ENCODE measurements at regions not wholly inside any gene's neighbourhood (a gene's known extent, or its start where the extent isn't known, plus 50 kb on each side); places are given as distances from the start of the nearest gene placed in this dataset.

- ATAC-seq: no peak
- H3K4me1 ChIP-seq: no peaks in the 10 kb centered on the region
- H3K36me3 ChIP-seq: no peaks in the 10 kb centered on the region
- no peaks in the 10 kb centered on the region for H3K27me3 ChIP-seq
- no peak overlapping the region for H3K27ac ChIP-seq
- no peaks in the 10 kb centered on the region for H3K9me3 ChIP-seq
- TF ChIP-seq POLR2AphosphoS5 (IDR thresholded peaks at IDR 0.05) (no peak), EP300 (IDR thresholded peaks at IDR 0.05) (no peak), POLR2A (IDR thresholded peaks at IDR 0.05) (no peak)
- TF ChIP-seq, protein P1, sequence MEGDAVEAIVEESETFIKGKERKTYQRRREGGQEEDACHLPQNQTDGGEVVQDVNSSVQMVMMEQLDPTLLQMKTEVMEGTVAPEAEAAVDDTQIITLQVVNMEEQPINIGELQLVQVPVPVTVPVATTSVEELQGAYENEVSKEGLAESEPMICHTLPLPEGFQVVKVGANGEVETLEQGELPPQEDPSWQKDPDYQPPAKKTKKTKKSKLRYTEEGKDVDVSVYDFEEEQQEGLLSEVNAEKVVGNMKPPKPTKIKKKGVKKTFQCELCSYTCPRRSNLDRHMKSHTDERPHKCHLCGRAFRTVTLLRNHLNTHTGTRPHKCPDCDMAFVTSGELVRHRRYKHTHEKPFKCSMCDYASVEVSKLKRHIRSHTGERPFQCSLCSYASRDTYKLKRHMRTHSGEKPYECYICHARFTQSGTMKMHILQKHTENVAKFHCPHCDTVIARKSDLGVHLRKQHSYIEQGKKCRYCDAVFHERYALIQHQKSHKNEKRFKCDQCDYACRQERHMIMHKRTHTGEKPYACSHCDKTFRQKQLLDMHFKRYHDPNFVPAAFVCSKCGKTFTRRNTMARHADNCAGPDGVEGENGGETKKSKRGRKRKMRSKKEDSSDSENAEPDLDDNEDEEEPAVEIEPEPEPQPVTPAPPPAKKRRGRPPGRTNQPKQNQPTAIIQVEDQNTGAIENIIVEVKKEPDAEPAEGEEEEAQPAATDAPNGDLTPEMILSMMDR (IDR thresholded peaks at IDR 0.05): no peak
- WGBS, 2 donors (ENCODE audit: low coverage in 1 of 2): 90 to 91% methylated on average over 5 to 6 of the region's 6 CpGs
- H3K4me3 ChIP-seq: no peak overlapping the region
Observed at GRCh38 chr9:80127920-80128319, 556.2 kb downstream of the TLE4 start.

DNA sequence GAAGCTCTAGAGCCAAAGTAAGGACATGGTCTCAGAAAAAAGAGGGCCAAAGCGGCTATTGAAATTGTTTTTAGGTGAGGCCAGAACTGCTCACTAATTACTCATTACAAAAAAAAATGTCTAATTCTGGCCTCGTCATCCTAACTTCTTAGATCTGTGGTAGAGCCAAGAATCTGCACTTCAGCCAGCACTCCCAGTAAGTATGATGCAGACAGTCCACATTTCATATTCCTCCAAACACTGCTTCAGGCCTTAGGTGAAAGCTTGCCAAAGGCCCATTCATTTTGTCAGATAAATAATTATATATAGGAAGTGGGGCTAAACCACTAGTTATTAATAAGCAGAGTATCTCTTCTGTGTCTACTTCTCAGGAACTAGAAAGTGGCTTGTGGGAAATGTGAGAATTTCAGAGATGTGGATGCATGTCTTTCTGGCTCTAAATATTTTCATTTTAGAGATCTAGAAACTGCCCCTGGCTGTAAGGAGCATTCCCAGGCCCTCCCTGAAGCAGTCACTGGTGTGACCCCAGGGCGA, 554.0 kb downstream of the TLE4 start:
- Histone ChIP-seq H3K9me3 (no peaks in the 10 kb centered on the region), H3K4me3 (no peak overlapping the region), H3K27me3 (no peaks in the 10 kb centered on the region), H3K27ac (no peak overlapping the region), H3K4me1 (no peaks in the 10 kb centered on the region), H3K36me3 (no peaks in the 10 kb centered on the region)
- no peak for TF ChIP-seq POLR2A (IDR thresholded peaks at IDR 0.05)
- TF ChIP-seq, protein P1 (IDR thresholded peaks at IDR 0.05): no peak
- WGBS, 2 donors (ENCODE audit: low coverage in 1 of 2): 23 to 26% methylated on average over 2 to 3 of the region's 3 CpGs
- ATAC-seq: no peak

GRCh38 chr9:80117031-80117430, 545.3 kb downstream of the TLE4 start:
- Histone ChIP-seq H3K4me3 (no peak overlapping the region), H3K36me3 (no peaks in the 10 kb centered on the region), H3K27me3 (no peaks in the 10 kb centered on the region), H3K27ac (no peak overlapping the region), H3K4me1 (no peaks in the 10 kb centered on the region), H3K9me3 (peaks cover 0 to 19% (median 0%) of the 10 kb centered on the region in 3 donors)
- no peak for TF ChIP-seq POLR2A (IDR thresholded peaks at IDR 0.05)
- TF ChIP-seq POLR2AphosphoS5 (IDR thresholded peaks at IDR 0.05): no peak
- TF ChIP-seq EP300 (IDR thresholded peaks at IDR 0.05): no peak
- TF ChIP-seq, protein P1 (IDR thresholded peaks at IDR 0.05): no peak
- 100% methylated on average over 2 of the region's 3 CpGs; no CpG with 5 or more reads in 1 of the 2 donors for WGBS, 2 donors (ENCODE audit: low coverage in 1 of 2)
- ATAC-seq: no peak

DNA sequence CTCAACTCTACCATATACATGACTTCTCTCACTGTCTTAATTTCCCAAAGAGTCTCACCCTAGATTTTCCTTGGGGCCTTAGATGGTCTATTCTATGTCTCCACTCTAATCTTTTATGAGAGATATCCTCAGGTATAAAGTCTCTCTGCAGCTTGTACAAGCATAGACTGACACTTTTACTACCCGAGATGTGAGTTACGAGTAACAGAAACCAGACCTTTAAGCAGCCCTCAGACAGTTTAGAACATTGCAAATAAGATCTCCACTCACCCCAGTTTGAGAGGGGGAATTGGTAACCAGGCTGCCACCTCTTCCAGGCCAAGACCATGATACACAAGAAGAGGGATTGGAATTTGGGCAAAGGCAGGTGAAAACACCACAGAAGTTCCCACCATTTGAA, 542.5 kb downstream of the TLE4 start:
- no peak for TF ChIP-seq POLR2AphosphoS5 (IDR thresholded peaks at IDR 0.05)
- TF ChIP-seq, protein P1 (IDR thresholded peaks at IDR 0.05): no peak
- TF ChIP-seq POLR2A (IDR thresholded peaks at IDR 0.05): no peak
- TF ChIP-seq EP300 (IDR thresholded peaks at IDR 0.05): no peak
- H3K4me3 ChIP-seq: no peak overlapping the region
- H3K36me3 ChIP-seq: no peaks in the 10 kb centered on the region
- no peaks in the 10 kb centered on the region for H3K27me3 ChIP-seq
- no peaks in the 10 kb centered on the region for H3K4me1 ChIP-seq
- WGBS, 2 donors (ENCODE audit: low coverage in 1 of 2): 45 to 83% methylated on average over 2 of the region's 2 CpGs
- no peak overlapping the region for H3K27ac ChIP-seq
- no peak for ATAC-seq
- peaks cover 0 to 19% (median 0%) of the 10 kb centered on the region in 3 donors for H3K9me3 ChIP-seq

DNA sequence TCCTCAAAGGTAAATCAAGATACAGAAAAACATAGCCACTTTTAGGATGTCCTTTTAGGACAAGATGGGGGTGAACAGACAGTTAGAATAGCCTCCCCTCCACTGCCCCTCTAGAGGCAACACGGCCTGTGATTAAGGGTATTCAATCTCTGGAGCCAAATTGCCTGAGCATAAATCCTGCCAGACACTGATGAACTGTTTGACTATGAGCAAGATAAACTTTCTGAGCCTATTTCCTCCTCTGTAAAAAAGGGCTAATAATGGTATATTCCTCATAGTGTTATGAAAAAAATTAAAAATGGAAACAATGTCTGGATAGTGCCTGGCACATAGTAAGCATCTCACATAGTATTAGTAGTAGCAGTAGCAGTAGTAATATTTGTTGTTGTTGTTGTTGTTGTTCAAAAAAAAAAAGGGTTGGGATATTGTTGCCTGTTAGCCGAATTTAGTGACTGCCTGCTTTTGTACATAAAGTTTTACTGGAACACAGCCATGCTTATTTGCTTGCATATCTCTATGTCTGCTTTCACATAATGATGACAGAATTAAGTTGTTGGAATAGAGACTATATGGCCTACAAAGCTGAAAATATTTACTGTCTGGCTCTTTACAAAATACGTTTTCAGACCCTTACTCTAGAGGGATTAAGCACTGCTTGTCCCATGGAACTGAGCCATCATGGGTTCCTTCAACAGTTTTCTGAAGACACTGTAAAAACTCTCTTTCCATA, 536.3 kb downstream of the TLE4 start:
- no peaks in the 10 kb centered on the region for H3K27me3 ChIP-seq
- H3K4me3 ChIP-seq: no peak overlapping the region
- H3K4me1 ChIP-seq: no peaks in the 10 kb centered on the region
- WGBS, 2 donors (ENCODE audit: low coverage in 1 of 2): 43 to 59% methylated on average over 3 of the region's 3 CpGs
- no peak for ATAC-seq
- TF ChIP-seq, protein P1 (IDR thresholded peaks at IDR 0.05): no peak
- TF ChIP-seq EP300 (IDR thresholded peaks at IDR 0.05): no peak
- no peak for TF ChIP-seq POLR2AphosphoS5 (IDR thresholded peaks at IDR 0.05)
- no peak for TF ChIP-seq POLR2A (IDR thresholded peaks at IDR 0.05)
- H3K9me3 ChIP-seq: peaks cover 0 to 5% (median 0%) of the 10 kb centered on the region in 3 donors
- no peak overlapping the region for H3K27ac ChIP-seq
- no peaks in the 10 kb centered on the region for H3K36me3 ChIP-seq
